CD4-positive, CD25-positive, alpha-beta regulatory T cell (primary cell): ENCODE measurements at regions not wholly inside any gene's neighbourhood (a gene's known extent, or its start where the extent isn't known, plus 50 kb on each side); places are given as distances from the start of the nearest gene placed in this dataset.

Experiments used
- ATAC-seq, 2 donors: fragments of 150-1000 bp; cut with Tn5 transposase; one replicate each; pipeline ENCODE4 v1.10.0; 2021; ENCODE audit warnings: low read depth in 2 of 2, moderate number of reproducible peaks in 2 of 2, moderate library complexity in 1 of 2
- DNase-seq, 3 donors: peaks; one replicate each; pipeline versions ENCODE4 v3.0.0 to v3.0.0-alpha.2; 2012 to 2022; ENCODE audit warnings: mixed read lengths in 1 of 3
- H3K27ac ChIP-seq: one replicate; pipeline ENCODE4 v1.7.0; 2013; ENCODE audit warnings: mild to moderate bottlenecking, low read length; ENCODE audit not compliant: insufficient read depth, poor library complexity, severe bottlenecking
- H3K27me3 ChIP-seq: one replicate; pipeline ENCODE4 v1.7.0; 2013; ENCODE audit warnings: low read length; ENCODE audit not compliant: control insufficient read depth, insufficient read depth
- H3K36me3 ChIP-seq: one replicate; pipeline ENCODE4 v1.7.0; 2013; ENCODE audit warnings: mild to moderate bottlenecking, low read length, moderate library complexity; ENCODE audit not compliant: control insufficient read depth, insufficient read depth
- H3K4me1 ChIP-seq: 2 replicates; pipeline ENCODE4 v1.7.0; 2013; ENCODE audit warnings: mild to moderate bottlenecking, low read length; ENCODE audit not compliant: insufficient read depth, control insufficient read depth, poor library complexity, severe bottlenecking
- H3K4me3 ChIP-seq: one replicate; pipeline ENCODE4 v1.7.0; 2013; ENCODE audit warnings: low read depth, mild to moderate bottlenecking, low read length, moderate library complexity
- H3K9me3 ChIP-seq, 2 experiments: 1 replicate in 1 of 2; 2 replicates in 1 of 2; pipeline ENCODE4 v1.7.0; 2013; ENCODE audit warnings: low read length in 2 of 2, mild to moderate bottlenecking in 1 of 2, moderate library complexity in 1 of 2; ENCODE audit not compliant: control insufficient read depth in 2 of 2
- H3K27ac Mint-ChIP-seq, 3 donors: one replicate each; pipeline ENCODE4 v1.8.0; 2020 to 2022; ENCODE audit warnings: mild to moderate bottlenecking in 3 of 3, mixed read lengths in 3 of 3, moderate library complexity in 2 of 3
- H3K27me3 Mint-ChIP-seq: one replicate; pipeline ENCODE4 v1.8.0; 2022; ENCODE audit warnings: mild to moderate bottlenecking, mixed read lengths
- H3K36me3 Mint-ChIP-seq: one replicate; pipeline ENCODE4 v1.8.0; 2020; ENCODE audit warnings: mixed read lengths
- H3K4me1 Mint-ChIP-seq, 4 donors: one replicate each; pipeline ENCODE4 v1.8.0; 2020 to 2022; ENCODE audit warnings: mixed read lengths in 4 of 4, mild to moderate bottlenecking in 1 of 4
- H3K4me3 Mint-ChIP-seq, 4 donors: one replicate each; pipeline ENCODE4 v1.8.0; 2020 to 2022; ENCODE audit warnings: mild to moderate bottlenecking in 4 of 4, mixed read lengths in 4 of 4, moderate library complexity in 3 of 4
- H3K9me3 Mint-ChIP-seq, 7 donors: one replicate each; pipeline ENCODE4 v1.8.0; 2020 to 2022; ENCODE audit warnings: mixed read lengths in 7 of 7, mild to moderate bottlenecking in 3 of 7, moderate library complexity in 2 of 7

DNA sequence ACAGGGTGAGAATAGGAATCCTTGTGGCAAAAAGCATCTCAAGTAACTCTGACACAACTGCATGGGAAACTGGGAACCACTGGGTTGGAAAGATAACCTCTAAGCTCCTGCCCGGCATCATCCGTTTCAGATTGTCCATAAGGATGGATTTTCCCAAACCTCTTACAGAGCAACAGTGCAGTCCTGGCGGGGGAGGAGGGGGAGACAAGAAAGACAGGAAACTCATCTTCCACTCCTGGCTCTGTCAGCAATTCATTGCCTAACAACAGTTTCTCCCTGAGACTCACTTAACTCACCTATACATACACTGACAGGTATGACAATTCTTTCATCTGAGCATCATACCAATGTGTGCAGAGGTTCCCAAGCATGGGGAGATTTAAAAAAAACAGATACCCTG, 279.0 kb downstream of the RPLP1 start:
- H3K27ac Mint-ChIP-seq = no peak overlapping the region
- Histone ChIP-seq H3K27ac (no peak overlapping the region), H3K36me3 (no peaks in the 10 kb centered on the region)

GRCh38 chr15:69732133-69732532, 279.5 kb downstream of the RPLP1 start:
- peaks cover 11% of the 10 kb centered on the region for H3K27me3 ChIP-seq
- Mint-ChIP-seq H3K27ac (no peak overlapping the region), H3K4me1 (peaks cover 0 to 7% (median 0%) of the 10 kb centered on the region in 4 donors), H3K27me3 (peaks cover 21% of the 10 kb centered on the region), H3K9me3 (peaks cover 0 to 4% (median 0%) of the 10 kb centered on the region in 7 donors), H3K36me3 (no peaks in the 10 kb centered on the region), H3K4me3 (no peak overlapping the region)
- H3K4me1 ChIP-seq = no peaks in the 10 kb centered on the region
- H3K9me3 ChIP-seq = no peaks in the 10 kb centered on the region
- H3K4me3 ChIP-seq = no peak overlapping the region
- DNase-seq (no peak), ATAC-seq (no peak)
- no peak overlapping the region for H3K27ac ChIP-seq
- H3K36me3 ChIP-seq = no peaks in the 10 kb centered on the region

More for the DNA sequence above, 279.0 kb downstream of the RPLP1 start:
- H3K4me1 ChIP-seq = no peaks in the 10 kb centered on the region
- H3K4me3 ChIP-seq = no peak overlapping the region
- no peak overlapping the region for H3K4me3 Mint-ChIP-seq
- no peaks in the 10 kb centered on the region for H3K36me3 Mint-ChIP-seq
- ATAC-seq (no peak), DNase-seq (no peak)
- peaks cover 0 to 7% (median 0%) of the 10 kb centered on the region in 4 donors for H3K4me1 Mint-ChIP-seq
- H3K9me3 Mint-ChIP-seq = no peaks in the 10 kb centered on the region
- peaks cover 11% of the 10 kb centered on the region for H3K27me3 ChIP-seq
- H3K27me3 Mint-ChIP-seq = peaks cover 21% of the 10 kb centered on the region
- H3K9me3 ChIP-seq = no peaks in the 10 kb centered on the region

- H3K36me3 Mint-ChIP-seq = no peaks in the 10 kb centered on the region
- peaks cover 0 to 5% (median 0%) of the 10 kb centered on the region in 7 donors for H3K9me3 Mint-ChIP-seq
- H3K27ac ChIP-seq = no peak overlapping the region
- H3K27ac Mint-ChIP-seq = no peak overlapping the region
- H3K4me3 Mint-ChIP-seq = no peak overlapping the region
- H3K27me3 Mint-ChIP-seq = peaks cover 13% of the 10 kb centered on the region
- ATAC-seq (no peak), DNase-seq (no peak)
- H3K4me1 Mint-ChIP-seq = peaks cover 0 to 3% (median 0%) of the 10 kb centered on the region in 4 donors
- no peaks in the 10 kb centered on the region for H3K9me3 ChIP-seq
- H3K4me1 ChIP-seq = no peaks in the 10 kb centered on the region
- H3K4me3 ChIP-seq = no peak overlapping the region
- peaks cover 4% of the 10 kb centered on the region for H3K27me3 ChIP-seq
- H3K36me3 ChIP-seq = no peaks in the 10 kb centered on the region
Observed at GRCh38 chr15:69734699-69735098, 282.1 kb downstream of the RPLP1 start.

GRCh38 chr15:69735121-69735520, 282.5 kb downstream of the RPLP1 start:
- Mint-ChIP-seq H3K27ac (no peak overlapping the region), H3K9me3 (peaks cover 0 to 5% (median 0%) of the 10 kb centered on the region in 7 donors), H3K27me3 (peaks cover 13% of the 10 kb centered on the region), H3K4me1 (peaks cover 0 to 3% (median 0%) of the 10 kb centered on the region in 4 donors), H3K4me3 (no peak overlapping the region), H3K36me3 (no peaks in the 10 kb centered on the region)
- DNase-seq (no peak), ATAC-seq (no peak)
- no peak overlapping the region for H3K4me3 ChIP-seq
- H3K9me3 ChIP-seq = no peaks in the 10 kb centered on the region
- no peaks in the 10 kb centered on the region for H3K4me1 ChIP-seq
- no peaks in the 10 kb centered on the region for H3K36me3 ChIP-seq
- H3K27me3 ChIP-seq = peaks cover 5% of the 10 kb centered on the region
- H3K27ac ChIP-seq = no peak overlapping the region

DNA sequence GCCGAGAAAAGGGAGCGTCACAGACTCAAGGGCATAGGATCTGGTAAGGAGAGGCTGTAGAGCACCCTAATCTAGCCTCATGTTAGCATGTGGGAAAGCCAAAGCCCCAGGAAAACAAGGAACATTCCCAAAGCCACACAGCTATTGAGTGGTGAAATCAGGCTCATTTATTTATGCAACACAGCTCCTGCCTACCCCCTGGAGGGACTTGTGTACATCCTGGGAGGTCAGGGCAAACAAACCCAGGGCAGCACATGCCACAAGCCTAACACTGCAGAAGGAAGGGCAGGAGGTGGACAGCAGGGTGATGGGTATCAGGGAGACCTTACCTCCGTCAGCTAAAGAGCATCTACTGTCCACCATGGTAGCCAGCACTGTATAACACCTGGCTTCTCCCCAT, 283.5 kb downstream of the RPLP1 start:
- H3K27ac Mint-ChIP-seq = no peak overlapping the region
- no peaks in the 10 kb centered on the region for H3K4me1 ChIP-seq
- H3K27ac ChIP-seq = no peak overlapping the region
- H3K9me3 ChIP-seq = peaks cover 0 to 1% of the 10 kb centered on the region in 2 experiments
- H3K9me3 Mint-ChIP-seq = peaks cover 0 to 6% (median 0%) of the 10 kb centered on the region in 7 donors
- H3K4me3 Mint-ChIP-seq = no peak overlapping the region
- H3K4me1 Mint-ChIP-seq = peaks cover 0 to 3% (median 0%) of the 10 kb centered on the region in 4 donors
- H3K36me3 ChIP-seq = peaks cover 4% of the 10 kb centered on the region
- no peak for ATAC-seq
- peaks cover 13% of the 10 kb centered on the region for H3K27me3 Mint-ChIP-seq
- peaks cover 7% of the 10 kb centered on the region for H3K27me3 ChIP-seq
- DNase-seq = no peak
- H3K36me3 Mint-ChIP-seq = no peaks in the 10 kb centered on the region
- no peak overlapping the region for H3K4me3 ChIP-seq

GRCh38 chr15:69737916-69738315, 285.3 kb downstream of the RPLP1 start:
- Histone ChIP-seq H3K4me1 (no peaks in the 10 kb centered on the region), H3K9me3 (peaks cover 0 to 1% of the 10 kb centered on the region in 2 experiments), H3K36me3 (peaks cover 4% of the 10 kb centered on the region), H3K27ac (no peak overlapping the region), H3K4me3 (no peak overlapping the region), H3K27me3 (peaks cover 7% of the 10 kb centered on the region)
- no peak overlapping the region for H3K27ac Mint-ChIP-seq
- peaks cover 22% of the 10 kb centered on the region for H3K27me3 Mint-ChIP-seq
- DNase-seq (no peak), ATAC-seq (no peak)
- peaks cover 0 to 3% (median 0%) of the 10 kb centered on the region in 4 donors for H3K4me1 Mint-ChIP-seq
- no peaks in the 10 kb centered on the region for H3K36me3 Mint-ChIP-seq
- H3K4me3 Mint-ChIP-seq = no peak overlapping the region
- peaks cover 0 to 6% (median 0%) of the 10 kb centered on the region in 7 donors for H3K9me3 Mint-ChIP-seq

DNA sequence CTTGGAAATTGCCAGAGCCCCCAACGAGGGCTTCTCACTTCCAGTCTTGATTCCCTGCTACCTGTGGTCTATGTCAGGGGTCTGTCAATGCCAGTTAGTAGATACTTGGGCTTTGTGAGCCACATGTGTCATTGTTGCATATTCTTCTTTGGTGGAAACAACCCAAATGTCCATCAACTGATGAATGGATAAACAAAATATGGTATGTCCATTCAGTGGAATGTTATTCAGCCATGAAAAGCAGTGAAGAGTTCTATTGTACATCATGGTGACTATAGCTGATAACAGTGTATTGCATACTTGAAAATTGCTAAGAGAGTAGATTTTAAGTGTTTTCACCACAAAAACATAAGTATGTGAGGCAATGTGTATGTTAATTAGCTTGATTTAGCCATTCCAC, 288.1 kb downstream of the RPLP1 start:
- no peak for DNase-seq
- no peak overlapping the region for H3K4me3 Mint-ChIP-seq
- H3K27me3 Mint-ChIP-seq = peaks cover 32% of the 10 kb centered on the region
- Histone ChIP-seq H3K4me3 (no peak overlapping the region), H3K4me1 (peaks cover 9% of the 10 kb centered on the region), H3K36me3 (peaks cover 4% of the 10 kb centered on the region), H3K27me3 (peaks cover 11% of the 10 kb centered on the region), H3K9me3 (peaks cover 0 to 1% of the 10 kb centered on the region in 2 experiments), H3K27ac (no peak overlapping the region)
- peaks cover 0 to 6% (median 0%) of the 10 kb centered on the region in 7 donors for H3K9me3 Mint-ChIP-seq
- no peak for ATAC-seq
- no peaks in the 10 kb centered on the region for H3K36me3 Mint-ChIP-seq
- peaks cover 0 to 18% (median 5%) of the 10 kb centered on the region in 4 donors for H3K4me1 Mint-ChIP-seq
- H3K27ac Mint-ChIP-seq = no peak overlapping the region

DNA sequence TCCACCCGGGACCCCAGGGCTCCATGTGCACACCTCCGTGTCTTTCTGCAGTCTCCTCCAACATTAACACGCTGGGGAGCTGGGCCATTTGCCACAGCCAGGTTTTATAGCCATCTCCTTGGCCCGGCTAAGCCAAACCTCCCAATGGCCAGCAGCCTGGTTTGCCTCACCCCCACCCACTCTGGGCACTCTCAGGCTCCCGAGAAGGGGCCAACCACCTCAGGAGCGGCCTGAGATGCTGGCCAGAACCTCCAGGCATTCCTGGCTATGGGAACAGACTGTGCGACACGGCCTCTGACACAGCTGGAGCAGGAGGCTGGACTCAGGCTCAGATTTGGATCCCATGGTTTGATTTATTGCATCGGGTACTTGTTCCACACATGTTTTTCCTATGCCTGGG, 289.7 kb downstream of the RPLP1 start:
- Mint-ChIP-seq H3K27ac (no peak overlapping the region), H3K27me3 (peaks cover 39% of the 10 kb centered on the region), H3K9me3 (peaks cover 0 to 4% (median 0%) of the 10 kb centered on the region in 7 donors), H3K4me3 (no peak overlapping the region), H3K4me1 (peaks cover 0 to 19% (median 5%) of the 10 kb centered on the region in 4 donors), H3K36me3 (no peaks in the 10 kb centered on the region)
- Histone ChIP-seq H3K27ac (no peak overlapping the region), H3K4me1 (peaks cover 9% of the 10 kb centered on the region), H3K27me3 (peaks cover 8% of the 10 kb centered on the region), H3K9me3 (peaks cover 0 to 1% of the 10 kb centered on the region in 2 experiments), H3K4me3 (no peak overlapping the region), H3K36me3 (peaks cover 4% of the 10 kb centered on the region)
- ATAC-seq (no peak), DNase-seq (no peak)
